Chondrocyte (in vitro differentiated cells): ENCODE measurements at regions not wholly inside any gene's neighbourhood (a gene's known extent, or its start where the extent isn't known, plus 50 kb on each side); places are given as distances from the start of the nearest gene placed in this dataset.
"Not testable (repeated sequence)": the region's sequence is repeated elsewhere in the genome, so short reads cannot be mapped to it uniquely, and the experiment has no call there.

Experiments used
- DNase-seq: peaks from one replicate; pipeline ENCODE4 v3.0.0; 2021; ENCODE audit warnings: mixed read lengths, low spot score
- H3K27ac Mint-ChIP-seq: one replicate; pipeline ENCODE4 v1.8.0; 2021; ENCODE audit warnings: mild to moderate bottlenecking, moderate library complexity, mixed read lengths; ENCODE audit not compliant: unreplicated experiment
- H3K27me3 Mint-ChIP-seq: 2 replicates; pipeline ENCODE4 v1.8.0; 2021; ENCODE audit warnings: low read depth, mixed read lengths
- H3K36me3 Mint-ChIP-seq: 2 replicates; pipeline ENCODE4 v1.8.0; 2021; ENCODE audit warnings: low read depth, mixed read lengths
- H3K4me1 Mint-ChIP-seq: 2 replicates; pipeline ENCODE4 v1.8.0; 2021; ENCODE audit warnings: low read depth, mild to moderate bottlenecking, mixed read lengths
- H3K4me3 Mint-ChIP-seq: one replicate; pipeline ENCODE4 v1.8.0; 2021; ENCODE audit warnings: mild to moderate bottlenecking, moderate library complexity, mixed read lengths; ENCODE audit not compliant: unreplicated experiment
- H3K9me3 Mint-ChIP-seq: 2 replicates; pipeline ENCODE4 v1.8.0; 2021; ENCODE audit warnings: low read depth, mixed read lengths
- TF ChIP-seq, protein P1 (sequence below): fragments of 200-600 bp; sonication (generic); IDR thresholded peaks from 2 replicates; pipeline ENCODE4 v1.5.0; 2021; ENCODE audit warnings: antibody characterized with exemption, mild to moderate bottlenecking, moderate library complexity

DNA sequence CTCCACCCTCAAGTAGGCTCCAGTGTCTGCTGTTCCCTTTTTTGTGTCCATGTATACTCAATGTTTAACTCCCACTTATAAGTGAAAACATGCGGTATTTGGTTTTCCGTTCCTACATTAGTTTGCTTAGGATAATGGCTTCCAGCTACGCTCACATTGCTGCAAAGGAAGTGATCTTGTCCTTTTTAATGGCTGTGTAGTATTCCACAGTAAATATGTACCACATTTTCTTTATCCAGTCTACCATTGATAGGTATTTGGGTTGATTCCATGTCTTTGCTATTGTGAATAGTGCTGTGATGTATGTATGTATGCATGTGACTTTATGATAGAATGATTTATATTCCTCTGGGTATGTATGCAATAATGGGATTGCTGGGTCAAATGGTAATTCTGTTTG lies 144.6 kb downstream of the BRD1 start:
- H3K27me3 Mint-ChIP-seq: peaks cover 46% of the 10 kb centered on the region
- no peak overlapping the region for H3K27ac Mint-ChIP-seq
- H3K4me1 Mint-ChIP-seq: no peaks in the 10 kb centered on the region

GRCh38 chr22:49680819-49681218 lies 146.9 kb downstream of the BRD1 start:
- not testable (repeated sequence) for DNase-seq, H3K36me3 Mint-ChIP-seq, H3K4me3 Mint-ChIP-seq, H3K4me1 Mint-ChIP-seq, H3K9me3 Mint-ChIP-seq, H3K27ac Mint-ChIP-seq
- peaks cover 55% of the 10 kb centered on the region for H3K27me3 Mint-ChIP-seq

More for the DNA sequence above, 144.6 kb downstream of the BRD1 start:
- Mint-ChIP-seq H3K36me3 (no peaks in the 10 kb centered on the region), H3K9me3 (peaks cover 4% of the 10 kb centered on the region), H3K4me3 (no peak overlapping the region)
- no peak for DNase-seq
- TF ChIP-seq, protein P1, sequence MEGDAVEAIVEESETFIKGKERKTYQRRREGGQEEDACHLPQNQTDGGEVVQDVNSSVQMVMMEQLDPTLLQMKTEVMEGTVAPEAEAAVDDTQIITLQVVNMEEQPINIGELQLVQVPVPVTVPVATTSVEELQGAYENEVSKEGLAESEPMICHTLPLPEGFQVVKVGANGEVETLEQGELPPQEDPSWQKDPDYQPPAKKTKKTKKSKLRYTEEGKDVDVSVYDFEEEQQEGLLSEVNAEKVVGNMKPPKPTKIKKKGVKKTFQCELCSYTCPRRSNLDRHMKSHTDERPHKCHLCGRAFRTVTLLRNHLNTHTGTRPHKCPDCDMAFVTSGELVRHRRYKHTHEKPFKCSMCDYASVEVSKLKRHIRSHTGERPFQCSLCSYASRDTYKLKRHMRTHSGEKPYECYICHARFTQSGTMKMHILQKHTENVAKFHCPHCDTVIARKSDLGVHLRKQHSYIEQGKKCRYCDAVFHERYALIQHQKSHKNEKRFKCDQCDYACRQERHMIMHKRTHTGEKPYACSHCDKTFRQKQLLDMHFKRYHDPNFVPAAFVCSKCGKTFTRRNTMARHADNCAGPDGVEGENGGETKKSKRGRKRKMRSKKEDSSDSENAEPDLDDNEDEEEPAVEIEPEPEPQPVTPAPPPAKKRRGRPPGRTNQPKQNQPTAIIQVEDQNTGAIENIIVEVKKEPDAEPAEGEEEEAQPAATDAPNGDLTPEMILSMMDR: no peak

- no peak overlapping the region for H3K27ac Mint-ChIP-seq
- no peaks in the 10 kb centered on the region for H3K4me1 Mint-ChIP-seq
Observed at GRCh38 chr22:49678842-49679170, 148.9 kb downstream of the BRD1 start.

DNA sequence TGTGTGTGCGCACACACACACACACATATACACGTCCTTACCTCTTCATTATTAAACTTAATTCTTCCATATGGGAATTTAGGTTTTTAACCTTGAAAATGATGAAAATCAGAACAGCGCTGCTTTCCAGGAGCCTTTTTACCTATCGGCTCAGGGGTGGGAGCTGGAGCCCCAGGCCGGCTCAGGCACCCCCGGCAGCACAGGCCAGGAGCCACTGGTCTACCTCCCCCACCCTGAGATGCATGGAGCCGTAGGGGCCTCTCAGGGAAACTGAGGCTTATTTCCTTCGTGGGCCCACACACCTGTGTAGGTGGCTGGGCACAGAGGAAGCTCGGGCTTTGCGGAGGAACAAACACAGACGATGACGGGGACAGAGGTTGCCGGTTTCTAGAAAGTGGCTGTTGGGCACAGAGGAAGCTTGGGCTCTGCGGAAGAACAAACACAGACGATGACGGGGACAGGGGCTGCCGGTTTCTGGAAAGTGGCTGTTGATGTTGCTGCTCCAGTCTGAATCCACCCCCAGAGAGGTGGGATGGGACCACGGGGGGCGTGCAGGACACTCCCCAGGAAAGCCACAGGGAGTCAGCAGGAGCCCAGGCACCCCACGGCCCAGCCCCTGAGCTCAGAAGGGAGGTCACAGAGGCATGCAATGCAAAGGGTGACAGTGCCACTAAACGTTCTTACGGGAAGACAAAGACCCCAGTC lies 149.4 kb downstream of the BRD1 start:
- Mint-ChIP-seq H3K36me3 (no peaks in the 10 kb centered on the region), H3K27me3 (peaks cover 56% of the 10 kb centered on the region), H3K27ac (no peak overlapping the region), H3K4me1 (no peaks in the 10 kb centered on the region), H3K9me3 (peaks cover 3% of the 10 kb centered on the region), H3K4me3 (no peak overlapping the region)
- TF ChIP-seq, protein P1: no peak
- no peak for DNase-seq

More at GRCh38 chr22:49678842-49679170, 148.9 kb downstream of the BRD1 start:
- Mint-ChIP-seq H3K27me3 (peaks cover 59% of the 10 kb centered on the region), H3K4me3 (no peak overlapping the region), H3K36me3 (no peaks in the 10 kb centered on the region), H3K9me3 (peaks cover 4% of the 10 kb centered on the region)
- TF ChIP-seq, protein P1: no peak
- no peak for DNase-seq

DNA sequence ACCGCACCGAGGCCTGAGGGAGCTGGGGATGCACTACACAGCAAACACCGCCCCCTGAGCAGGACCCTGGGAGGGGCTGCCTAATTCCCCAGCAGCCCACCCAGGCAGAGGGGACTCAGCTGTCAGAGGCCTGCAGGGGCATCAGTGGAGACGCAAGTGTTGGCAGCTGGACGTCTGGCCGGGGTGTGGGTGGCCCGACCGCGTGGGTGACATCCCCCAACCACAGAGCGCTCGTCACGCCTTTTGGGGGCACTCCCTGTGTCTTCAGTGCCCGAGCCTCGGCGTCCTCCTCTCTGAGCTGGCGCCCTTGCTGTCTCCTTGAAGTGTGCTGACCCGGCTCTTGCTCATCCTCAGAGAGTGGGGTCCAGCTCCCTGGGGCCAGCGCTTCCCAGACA lies 150.2 kb downstream of the BRD1 start:
- Mint-ChIP-seq H3K9me3 (no peaks in the 10 kb centered on the region), H3K36me3 (no peaks in the 10 kb centered on the region), H3K4me3 (no peak overlapping the region), H3K27ac (no peak overlapping the region), H3K4me1 (no peaks in the 10 kb centered on the region), H3K27me3 (peaks cover 60% of the 10 kb centered on the region)
- TF ChIP-seq, protein P1: no peak
- no peak for DNase-seq
